ENCODE measurements at regions not wholly inside any gene's neighbourhood (a gene's known extent, or its start where the extent isn't known, plus 50 kb on each side); places are given as distances from the start of the nearest gene placed in this dataset.

GRCh38 chr12:131366261-131366871, 344.5 kb upstream of the SFSWAP start:
- TF ChIP-seq, protein P1, sequence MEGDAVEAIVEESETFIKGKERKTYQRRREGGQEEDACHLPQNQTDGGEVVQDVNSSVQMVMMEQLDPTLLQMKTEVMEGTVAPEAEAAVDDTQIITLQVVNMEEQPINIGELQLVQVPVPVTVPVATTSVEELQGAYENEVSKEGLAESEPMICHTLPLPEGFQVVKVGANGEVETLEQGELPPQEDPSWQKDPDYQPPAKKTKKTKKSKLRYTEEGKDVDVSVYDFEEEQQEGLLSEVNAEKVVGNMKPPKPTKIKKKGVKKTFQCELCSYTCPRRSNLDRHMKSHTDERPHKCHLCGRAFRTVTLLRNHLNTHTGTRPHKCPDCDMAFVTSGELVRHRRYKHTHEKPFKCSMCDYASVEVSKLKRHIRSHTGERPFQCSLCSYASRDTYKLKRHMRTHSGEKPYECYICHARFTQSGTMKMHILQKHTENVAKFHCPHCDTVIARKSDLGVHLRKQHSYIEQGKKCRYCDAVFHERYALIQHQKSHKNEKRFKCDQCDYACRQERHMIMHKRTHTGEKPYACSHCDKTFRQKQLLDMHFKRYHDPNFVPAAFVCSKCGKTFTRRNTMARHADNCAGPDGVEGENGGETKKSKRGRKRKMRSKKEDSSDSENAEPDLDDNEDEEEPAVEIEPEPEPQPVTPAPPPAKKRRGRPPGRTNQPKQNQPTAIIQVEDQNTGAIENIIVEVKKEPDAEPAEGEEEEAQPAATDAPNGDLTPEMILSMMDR (IDR thresholded peaks at IDR 0.05), result no peak
- TF ChIP-seq POLR2A (IDR thresholded peaks at IDR 0.05), result no peak

Measured in lower leg skin (tissue), 3 donors.